ENCODE measurements at regions not wholly inside any gene's neighbourhood (a gene's known extent, or its start where the extent isn't known, plus 50 kb on each side); places are given as distances from the start of the nearest gene placed in this dataset.

GRCh38 chr5:118777189-118777736, 211.1 kb downstream of the DTWD2 start (continued):
- TF ChIP-seq EHF (CRISPR knock-in tag; IDR thresholded peaks at IDR 0.05) (no peak), E2F6 (IDR thresholded peaks at IDR 0.05; ENCODE audit: borderline replicate concordance, low read depth) (no peak), PHF8 (IDR thresholded peaks at IDR 0.05; ENCODE audit: borderline replicate concordance, low read depth) (no peak), JUN (IDR thresholded peaks at IDR 0.05) (no peak), CTCF (IDR thresholded peaks at IDR 0.05) (no peak), CBX2 (IDR thresholded peaks at IDR 0.05; ENCODE audit: borderline replicate concordance, low read depth) (no peak)
- TF ChIP-seq, protein P1, sequence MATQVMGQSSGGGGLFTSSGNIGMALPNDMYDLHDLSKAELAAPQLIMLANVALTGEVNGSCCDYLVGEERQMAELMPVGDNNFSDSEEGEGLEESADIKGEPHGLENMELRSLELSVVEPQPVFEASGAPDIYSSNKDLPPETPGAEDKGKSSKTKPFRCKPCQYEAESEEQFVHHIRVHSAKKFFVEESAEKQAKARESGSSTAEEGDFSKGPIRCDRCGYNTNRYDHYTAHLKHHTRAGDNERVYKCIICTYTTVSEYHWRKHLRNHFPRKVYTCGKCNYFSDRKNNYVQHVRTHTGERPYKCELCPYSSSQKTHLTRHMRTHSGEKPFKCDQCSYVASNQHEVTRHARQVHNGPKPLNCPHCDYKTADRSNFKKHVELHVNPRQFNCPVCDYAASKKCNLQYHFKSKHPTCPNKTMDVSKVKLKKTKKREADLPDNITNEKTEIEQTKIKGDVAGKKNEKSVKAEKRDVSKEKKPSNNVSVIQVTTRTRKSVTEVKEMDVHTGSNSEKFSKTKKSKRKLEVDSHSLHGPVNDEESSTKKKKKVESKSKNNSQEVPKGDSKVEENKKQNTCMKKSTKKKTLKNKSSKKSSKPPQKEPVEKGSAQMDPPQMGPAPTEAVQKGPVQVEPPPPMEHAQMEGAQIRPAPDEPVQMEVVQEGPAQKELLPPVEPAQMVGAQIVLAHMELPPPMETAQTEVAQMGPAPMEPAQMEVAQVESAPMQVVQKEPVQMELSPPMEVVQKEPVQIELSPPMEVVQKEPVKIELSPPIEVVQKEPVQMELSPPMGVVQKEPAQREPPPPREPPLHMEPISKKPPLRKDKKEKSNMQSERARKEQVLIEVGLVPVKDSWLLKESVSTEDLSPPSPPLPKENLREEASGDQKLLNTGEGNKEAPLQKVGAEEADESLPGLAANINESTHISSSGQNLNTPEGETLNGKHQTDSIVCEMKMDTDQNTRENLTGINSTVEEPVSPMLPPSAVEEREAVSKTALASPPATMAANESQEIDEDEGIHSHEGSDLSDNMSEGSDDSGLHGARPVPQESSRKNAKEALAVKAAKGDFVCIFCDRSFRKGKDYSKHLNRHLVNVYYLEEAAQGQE (IDR thresholded peaks at IDR 0.05) = no peak

DNA sequence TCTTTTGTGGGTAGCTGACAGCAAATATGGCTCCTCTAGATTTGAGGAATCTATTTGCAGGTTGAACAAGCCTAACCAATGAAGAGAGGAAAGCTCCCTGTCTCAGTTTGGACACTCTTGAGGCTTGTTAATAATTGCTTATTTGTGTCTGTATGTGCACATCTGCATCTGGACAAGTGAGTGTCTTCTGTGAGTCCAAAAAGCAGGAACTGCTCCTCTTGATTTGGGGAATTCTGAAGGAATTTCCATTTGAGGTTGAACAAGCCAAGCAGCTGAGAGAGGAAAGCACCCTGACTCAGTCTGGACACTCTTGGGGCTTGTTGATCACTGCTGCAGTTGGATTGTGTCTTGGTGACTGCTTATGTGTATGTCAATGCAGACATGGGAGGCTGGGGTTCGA, 211.6 kb downstream of the DTWD2 start:
- 0% methylated on average over 1 of the region's 1 CpG for whole genome bisulfite sequencing (ENCODE audit: missing lambda C conversion rate)
- TF ChIP-seq ATOH8 (CRISPR knock-in tag; IDR thresholded peaks at IDR 0.05; ENCODE audit: low read depth) (no peak), CBX2 (IDR thresholded peaks at IDR 0.05; ENCODE audit: borderline replicate concordance, low read depth) (no peak), POLR2AphosphoS2 (conservative IDR thresholded peaks at IDR 0.05; ENCODE audit: low read length) (no peak), SMC3 (IDR thresholded peaks at IDR 0.05) (no peak), CTCF (IDR thresholded peaks at IDR 0.05) (no peak), NR3C1 (IDR thresholded peaks at IDR 0.05) (no peak), RCOR1 (IDR thresholded peaks at IDR 0.05; ENCODE audit: low read depth, low read length) (no peak), MAZ (IDR thresholded peaks at IDR 0.05; ENCODE audit: borderline replicate concordance, low read depth, low read length) (no peak), TFCP2L1 (CRISPR knock-in tag; IDR thresholded peaks at IDR 0.05) (no peak), RAD21 (conservative IDR thresholded peaks at IDR 0.05 in 1 of 2, IDR thresholded peaks at IDR 0.05 in 1 of 2) (no peak), RNF2 (IDR thresholded peaks at IDR 0.05; ENCODE audit: borderline replicate concordance, low read depth) (no peak), HDAC2 (IDR thresholded peaks at IDR 0.05) (no peak)
- TF ChIP-seq, protein P2, sequence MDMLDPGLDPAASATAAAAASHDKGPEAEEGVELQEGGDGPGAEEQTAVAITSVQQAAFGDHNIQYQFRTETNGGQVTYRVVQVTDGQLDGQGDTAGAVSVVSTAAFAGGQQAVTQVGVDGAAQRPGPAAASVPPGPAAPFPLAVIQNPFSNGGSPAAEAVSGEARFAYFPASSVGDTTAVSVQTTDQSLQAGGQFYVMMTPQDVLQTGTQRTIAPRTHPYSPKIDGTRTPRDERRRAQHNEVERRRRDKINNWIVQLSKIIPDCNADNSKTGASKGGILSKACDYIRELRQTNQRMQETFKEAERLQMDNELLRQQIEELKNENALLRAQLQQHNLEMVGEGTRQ (IDR thresholded peaks at IDR 0.05) = no peak
- TF ChIP-seq, protein P3, sequence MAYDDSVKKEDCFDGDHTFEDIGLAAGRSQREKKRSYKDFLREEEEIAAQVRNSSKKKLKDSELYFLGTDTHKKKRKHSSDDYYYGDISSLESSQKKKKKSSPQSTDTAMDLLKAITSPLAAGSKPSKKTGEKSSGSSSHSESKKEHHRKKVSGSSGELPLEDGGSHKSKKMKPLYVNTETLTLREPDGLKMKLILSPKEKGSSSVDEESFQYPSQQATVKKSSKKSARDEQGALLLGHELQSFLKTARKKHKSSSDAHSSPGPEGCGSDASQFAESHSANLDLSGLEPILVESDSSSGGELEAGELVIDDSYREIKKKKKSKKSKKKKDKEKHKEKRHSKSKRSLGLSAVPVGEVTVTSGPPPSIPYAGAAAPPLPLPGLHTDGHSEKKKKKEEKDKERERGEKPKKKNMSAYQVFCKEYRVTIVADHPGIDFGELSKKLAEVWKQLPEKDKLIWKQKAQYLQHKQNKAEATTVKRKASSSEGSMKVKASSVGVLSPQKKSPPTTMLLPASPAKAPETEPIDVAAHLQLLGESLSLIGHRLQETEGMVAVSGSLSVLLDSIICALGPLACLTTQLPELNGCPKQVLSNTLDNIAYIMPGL (CRISPR knock-in tag; IDR thresholded peaks at IDR 0.05; ENCODE audit: borderline replicate concordance) = no peak
- no peak overlapping the region for H3K4me2 ChIP-seq
- ATAC-seq (no peak), DNase-seq (ENCODE audit: low read depth in 1 of 2, low spot score in 1 of 2) (no peak), FAIRE-seq (no peak)
- no peaks in the 10 kb centered on the region for H3K9me3 ChIP-seq
- H3K27ac ChIP-seq = no peak overlapping the region
- no peaks in the 10 kb centered on the region for H3K4me1 ChIP-seq
- ChIA-PET POLR2A (no interaction called here), CTCF (interaction anchor here (1.6 kb wide), 1 partner anchor 42 kb away, joined by 4 read pairs; no protein-coding TSS in a partner anchor)
- H3K4me3 ChIP-seq = no peak overlapping the region
